ENCODE measurements at regions not wholly inside any gene's neighbourhood (a gene's known extent, or its start where the extent isn't known, plus 50 kb on each side); places are given as distances from the start of the nearest gene placed in this dataset.

- TF ChIP-seq CTCF (IDR thresholded peaks at IDR 0.05) (no peak), POLR2AphosphoS5 (IDR thresholded peaks at IDR 0.05; ENCODE audit: low read depth, low read length) (no peak), EP300 (IDR thresholded peaks at IDR 0.05; ENCODE audit: borderline replicate concordance in 1 of 2, low read depth in 1 of 2, low read length in 1 of 2) (no peak), USF2 (IDR thresholded peaks at IDR 0.05; ENCODE audit: borderline replicate concordance, low read depth, low read length) (no peak), TAF1 (IDR thresholded peaks at IDR 0.05; ENCODE audit: borderline replicate concordance, low read depth, low read length) (no peak), PBX3 (IDR thresholded peaks at IDR 0.05) (no peak), RCOR1 (IDR thresholded peaks at IDR 0.05; ENCODE audit: low read length) (no peak)
Measured at GRCh38 chr19:29303719-29304090, 90.8 kb upstream of the UQCRFS1 start.

All from SK-N-SH (cell line).